Muscle of arm (tissue), 1 donor: ENCODE measurements at regions not wholly inside any gene's neighbourhood (a gene's known extent, or its start where the extent isn't known, plus 50 kb on each side); places are given as distances from the start of the nearest gene placed in this dataset.
"Not testable (repeated sequence)": the region's sequence is repeated elsewhere in the genome, so short reads cannot be mapped to it uniquely, and the experiment has no call there.

ENCODE experiments used
- DNase-seq: peaks from one replicate; pipeline ENCODE4 v3.0.0-alpha.2; 2013

- no peak for DNase-seq
Measured at GRCh38 chr1:105386489-105386888, 1636.8 kb downstream of the AMY1C start.

- no peak for DNase-seq
Measured at GRCh38 chr1:105396001-105396400, 1646.3 kb downstream of the AMY1C start.

GRCh38 chr1:105398909-105399308 lies 1649.2 kb downstream of the AMY1C start:
- no peak for DNase-seq

GRCh38 chr1:105399716-105400115 lies 1650.0 kb downstream of the AMY1C start:
- DNase-seq: no peak

GRCh38 chr1:105416261-105416660 lies 1640.2 kb upstream of the PRMT6 start:
- no peak for DNase-seq

- DNase-seq: no peak
Measured at GRCh38 chr1:105419030-105419429, 1637.4 kb upstream of the PRMT6 start.

GRCh38 chr1:105427543-105427942 lies 1628.9 kb upstream of the PRMT6 start:
- DNase-seq: no peak

- no peak for DNase-seq
Measured at GRCh38 chr1:105436589-105437259, 1619.8 kb upstream of the PRMT6 start.

- no peak for DNase-seq
Measured at GRCh38 chr1:105437847-105438246, 1618.6 kb upstream of the PRMT6 start.

- DNase-seq: no peak
Measured at GRCh38 chr1:105442901-105443300, 1613.6 kb upstream of the PRMT6 start.

- DNase-seq: no peak
Measured at GRCh38 chr1:105459759-105460158, 1596.7 kb upstream of the PRMT6 start.

GRCh38 chr1:105462308-105462707 lies 1594.2 kb upstream of the PRMT6 start:
- DNase-seq: no peak

GRCh38 chr1:105467549-105467948 lies 1588.9 kb upstream of the PRMT6 start:
- no peak for DNase-seq

GRCh38 chr1:105470541-105470940 lies 1585.9 kb upstream of the PRMT6 start:
- not testable (repeated sequence) for DNase-seq

- no peak for DNase-seq
Measured at GRCh38 chr1:105483436-105483835, 1573.0 kb upstream of the PRMT6 start.

GRCh38 chr1:105485207-105485606 lies 1571.3 kb upstream of the PRMT6 start:
- DNase-seq: no peak

- DNase-seq: no peak
Measured at GRCh38 chr1:105492921-105493320, 1563.6 kb upstream of the PRMT6 start.

GRCh38 chr1:105516068-105516467 lies 1540.4 kb upstream of the PRMT6 start:
- no peak for DNase-seq

GRCh38 chr1:105533996-105534395 lies 1522.5 kb upstream of the PRMT6 start:
- no peak for DNase-seq

- no peak for DNase-seq
Measured at GRCh38 chr1:105544475-105544874, 1512.0 kb upstream of the PRMT6 start.

GRCh38 chr1:105556266-105556665 lies 1500.2 kb upstream of the PRMT6 start:
- no peak for DNase-seq

GRCh38 chr1:105558023-105558422 lies 1498.5 kb upstream of the PRMT6 start:
- DNase-seq: no peak

- DNase-seq: no peak
Measured at GRCh38 chr1:105565006-105565405, 1491.5 kb upstream of the PRMT6 start.

GRCh38 chr1:105585791-105586190 lies 1470.7 kb upstream of the PRMT6 start:
- DNase-seq: no peak
